Right forelimb (tissue), 1 donor: ENCODE measurements at regions not wholly inside any gene's neighbourhood (a gene's known extent, or its start where the extent isn't known, plus 50 kb on each side); places are given as distances from the start of the nearest gene placed in this dataset.
"Not testable (repeated sequence)": the region's sequence is repeated elsewhere in the genome, so short reads cannot be mapped to it uniquely, and the experiment has no call there.

Source experiments
- DNase-seq: peaks from one replicate; pipeline ENCODE4 v3.0.0-alpha.2; 2018

- no peak for DNase-seq
Measured at GRCh38 chr6:23532227-23532626, 593.8 kb upstream of the NRSN1 start.

GRCh38 chr6:23533311-23533710 is 592.7 kb upstream of the NRSN1 start:
- DNase-seq = no peak

- no peak for DNase-seq
Measured at GRCh38 chr6:23533944-23534343, 592.1 kb upstream of the NRSN1 start.

- no peak for DNase-seq
Measured at GRCh38 chr6:23534351-23534750, 591.7 kb upstream of the NRSN1 start.

GRCh38 chr6:23535101-23535500 is 590.9 kb upstream of the NRSN1 start:
- no peak for DNase-seq

- DNase-seq = no peak
Measured at GRCh38 chr6:23537828-23538227, 588.2 kb upstream of the NRSN1 start.

- no peak for DNase-seq
Measured at GRCh38 chr6:23547851-23548250, 578.2 kb upstream of the NRSN1 start.

GRCh38 chr6:23554953-23555352 is 571.1 kb upstream of the NRSN1 start:
- DNase-seq = not testable (repeated sequence)

- DNase-seq = no peak
Measured at GRCh38 chr6:23559587-23560343, 566.2 kb upstream of the NRSN1 start.

GRCh38 chr6:23561732-23562131 is 564.3 kb upstream of the NRSN1 start:
- DNase-seq = no peak

- no peak for DNase-seq
Measured at GRCh38 chr6:23562554-23562953, 563.5 kb upstream of the NRSN1 start.

- DNase-seq = no peak
Measured at GRCh38 chr6:23563323-23563722, 562.7 kb upstream of the NRSN1 start.

GRCh38 chr6:23566418-23566817 is 559.6 kb upstream of the NRSN1 start:
- DNase-seq = no peak

- no peak for DNase-seq
Measured at GRCh38 chr6:23568292-23568691, 557.7 kb upstream of the NRSN1 start.

GRCh38 chr6:23584134-23584763 is 541.8 kb upstream of the NRSN1 start:
- no peak for DNase-seq

GRCh38 chr6:23587582-23587981 is 538.4 kb upstream of the NRSN1 start:
- no peak for DNase-seq

- no peak for DNase-seq
Measured at GRCh38 chr6:23589811-23590210, 536.2 kb upstream of the NRSN1 start.

GRCh38 chr6:23590498-23591126 is 535.4 kb upstream of the NRSN1 start:
- no peak for DNase-seq

- DNase-seq = no peak
Measured at GRCh38 chr6:23591761-23592160, 534.3 kb upstream of the NRSN1 start.

GRCh38 chr6:23600118-23600517 is 525.9 kb upstream of the NRSN1 start:
- no peak for DNase-seq

GRCh38 chr6:23601811-23602345 is 524.1 kb upstream of the NRSN1 start:
- DNase-seq = no peak

- no peak for DNase-seq
Measured at GRCh38 chr6:23608931-23609435, 517.0 kb upstream of the NRSN1 start.

- no peak for DNase-seq
Measured at GRCh38 chr6:23611776-23612381, 514.1 kb upstream of the NRSN1 start.
